NT2/D1 (cell line): ENCODE measurements at regions not wholly inside any gene's neighbourhood (a gene's known extent, or its start where the extent isn't known, plus 50 kb on each side); places are given as distances from the start of the nearest gene placed in this dataset.

Experiments used
- SUZ12 ChIP-seq: IDR thresholded peaks from 2 replicates; pipeline ENCODE4 v1.6.1; 2011; ENCODE audit not compliant: insufficient read length, insufficient read depth; ENCODE audit errors: extremely low read depth
- YY1 ChIP-seq: IDR thresholded peaks from 2 replicates; pipeline ENCODE4 v1.6.1; 2011; ENCODE audit not compliant: insufficient read length, insufficient read depth
- ZNF274 ChIP-seq: IDR thresholded peaks from 2 replicates; pipeline ENCODE4 v1.6.1; 2011; ENCODE audit warnings: mild to moderate bottlenecking, low read depth, low read length

DNA sequence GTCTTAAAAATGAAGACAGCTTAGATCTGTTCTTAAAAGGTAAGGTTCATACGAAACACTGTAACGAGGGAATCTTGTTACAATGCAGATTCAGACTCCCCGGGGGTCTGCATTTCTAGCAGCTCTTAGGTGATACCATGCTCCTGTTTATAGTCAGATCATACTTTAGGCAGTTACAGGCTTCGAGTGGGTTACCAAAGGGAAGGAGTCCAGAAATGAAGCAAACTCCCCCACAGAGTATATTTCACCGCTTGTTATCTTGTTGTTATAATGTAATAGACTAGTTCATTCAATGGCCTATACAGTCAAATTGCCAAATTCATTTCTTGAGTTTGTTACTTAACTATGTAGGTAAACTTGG lies 601.1 kb downstream of the USP25 start:
- TF ChIP-seq YY1 (no peak), ZNF274 (no peak), SUZ12 (no peak)
